Hematopoietic multipotent progenitor cell treated with erythropoietin and hydrocortisone succinate and interleukin-3 and kit ligand, for 8 days (in vitro differentiated cells): ENCODE measurements at regions not wholly inside any gene's neighbourhood (a gene's known extent, or its start where the extent isn't known, plus 50 kb on each side); places are given as distances from the start of the nearest gene placed in this dataset.
"Not testable (repeated sequence)": the region's sequence is repeated elsewhere in the genome, so short reads cannot be mapped to it uniquely, and the experiment has no call there.

ENCODE experiments used
- DNase-seq: peaks from one replicate; pipeline ENCODE4 v3.0.0-alpha.2; 2015

DNA sequence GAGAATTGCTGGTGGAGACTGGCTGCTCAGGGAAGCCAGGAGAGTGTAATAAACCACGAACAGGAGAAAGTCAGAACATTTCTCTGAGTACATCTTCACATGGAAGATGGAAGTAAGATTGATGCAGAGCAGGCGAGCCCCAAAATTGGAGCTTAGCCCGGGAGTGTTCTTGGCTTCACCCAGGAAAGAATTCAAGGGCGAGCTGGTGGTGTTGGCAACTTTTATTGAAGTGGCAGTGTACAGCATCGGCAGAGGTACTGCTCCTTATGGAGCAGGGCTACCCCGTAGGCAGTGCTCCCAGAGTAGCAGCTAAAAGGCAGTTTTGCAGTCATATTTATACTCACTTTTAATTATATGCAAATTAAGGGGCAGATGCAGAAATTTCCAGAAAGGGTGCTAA is 281.4 kb upstream of the MEX3C start:
- DNase-seq, result no peak

DNA sequence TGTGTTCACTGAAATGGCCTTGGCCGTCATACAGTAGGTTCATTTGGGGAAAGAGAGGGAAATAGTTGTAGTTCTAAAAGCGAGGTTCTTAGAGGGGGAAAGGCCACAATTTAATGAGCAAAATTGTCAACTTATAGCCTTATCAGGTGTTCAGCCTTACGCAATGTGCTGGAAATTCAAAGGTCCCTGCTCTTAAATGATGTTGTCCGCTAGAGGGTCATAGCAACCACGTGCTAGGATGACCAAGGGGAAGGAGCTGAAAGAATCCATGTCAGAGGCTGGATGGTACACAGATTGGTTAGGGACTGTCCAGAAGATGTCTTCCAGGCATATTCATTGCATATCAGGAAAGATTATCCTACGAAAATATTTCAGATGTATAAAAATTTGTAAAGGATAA is 282.3 kb upstream of the MEX3C start:
- no peak for DNase-seq

DNA sequence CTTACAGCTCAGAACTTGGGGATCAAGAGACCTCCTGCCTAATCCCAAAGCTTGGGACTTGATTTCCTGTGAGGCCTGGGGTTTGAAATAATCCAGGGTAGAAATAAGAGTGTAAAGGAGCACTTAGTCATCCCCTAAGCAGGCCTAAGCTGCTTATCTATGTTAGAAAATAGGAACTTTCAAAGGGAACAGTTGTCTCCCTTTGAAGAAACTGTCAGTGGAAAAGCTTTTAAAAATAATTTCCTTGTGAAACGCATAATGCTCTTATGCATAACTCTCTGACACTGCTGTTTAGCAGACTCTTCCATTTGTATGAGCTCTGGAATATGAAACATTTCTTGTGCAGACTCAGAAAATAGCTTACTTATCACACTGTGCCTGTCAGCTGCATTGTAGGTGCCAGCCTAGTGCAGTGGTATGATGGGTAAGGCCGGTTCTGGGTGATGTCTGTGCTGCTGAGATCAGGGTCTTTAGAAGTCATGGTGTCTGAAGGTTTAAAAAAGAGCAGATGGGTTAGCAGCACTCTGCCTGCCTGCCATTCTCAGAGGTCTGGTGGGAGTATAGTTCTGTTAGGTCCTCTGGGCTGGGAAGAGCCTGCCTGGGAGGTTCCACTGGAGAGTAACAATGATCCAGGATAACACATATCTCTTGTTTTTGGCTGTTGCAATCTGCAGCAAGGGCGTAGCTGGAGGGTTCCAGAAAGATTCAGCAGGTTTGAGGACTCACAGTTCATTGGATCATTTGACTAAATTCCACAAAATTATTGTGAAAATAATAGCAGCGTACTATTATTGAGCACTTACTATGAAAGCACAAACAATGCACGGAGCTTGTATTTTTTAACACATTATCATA is 283.2 kb upstream of the MEX3C start:
- no peak for DNase-seq

DNA sequence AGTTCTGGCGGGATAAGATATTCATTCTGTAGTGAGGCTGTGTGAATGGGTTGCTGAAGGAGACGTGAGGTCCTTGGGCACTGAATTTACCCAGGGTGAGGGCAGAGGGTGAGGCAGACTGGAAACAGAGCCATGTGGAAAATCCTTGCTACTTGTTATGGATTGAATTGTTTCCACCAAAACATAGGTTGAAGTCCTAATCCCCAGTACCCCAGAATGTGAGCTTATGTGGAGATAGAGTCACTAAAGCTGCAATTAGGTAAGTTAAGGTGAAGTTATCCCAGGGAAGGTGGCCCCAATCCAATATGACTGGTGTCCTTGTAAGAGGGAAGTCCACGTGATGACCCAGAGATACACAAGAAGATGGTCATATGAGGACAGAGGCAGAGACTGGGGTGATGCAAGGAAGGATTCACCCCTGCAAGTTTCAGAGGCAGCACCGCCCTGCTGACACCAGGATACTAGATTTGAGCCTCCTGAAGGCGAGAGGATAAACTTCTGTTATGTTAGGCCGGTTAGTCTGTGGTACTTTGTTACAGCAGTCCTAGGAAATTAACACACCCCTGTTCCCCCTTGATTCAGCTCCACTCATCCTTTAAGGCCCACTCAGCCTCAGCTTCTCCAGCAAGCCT is 289.4 kb upstream of the MEX3C start:
- DNase-seq, result no peak

DNA sequence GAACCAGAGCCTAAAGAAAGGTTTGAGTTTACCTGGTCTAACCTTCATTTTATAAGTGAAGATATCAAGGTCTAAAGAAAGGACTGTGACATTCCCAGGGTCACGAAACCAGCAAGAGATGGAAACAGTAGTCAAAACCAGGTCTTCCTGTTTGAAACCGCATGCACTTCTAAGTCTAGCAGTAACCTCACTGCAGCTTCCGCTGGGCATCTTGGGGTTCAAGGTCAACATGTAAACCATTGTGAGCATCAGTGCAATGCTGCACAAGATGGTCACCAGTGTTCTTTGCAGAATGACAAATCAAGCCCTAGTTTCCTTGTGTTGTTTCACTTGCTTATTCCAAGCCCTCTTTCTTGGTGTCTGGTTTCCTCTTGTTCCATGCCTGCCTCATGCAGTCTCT is 292.9 kb upstream of the MEX3C start:
- no peak for DNase-seq

DNA sequence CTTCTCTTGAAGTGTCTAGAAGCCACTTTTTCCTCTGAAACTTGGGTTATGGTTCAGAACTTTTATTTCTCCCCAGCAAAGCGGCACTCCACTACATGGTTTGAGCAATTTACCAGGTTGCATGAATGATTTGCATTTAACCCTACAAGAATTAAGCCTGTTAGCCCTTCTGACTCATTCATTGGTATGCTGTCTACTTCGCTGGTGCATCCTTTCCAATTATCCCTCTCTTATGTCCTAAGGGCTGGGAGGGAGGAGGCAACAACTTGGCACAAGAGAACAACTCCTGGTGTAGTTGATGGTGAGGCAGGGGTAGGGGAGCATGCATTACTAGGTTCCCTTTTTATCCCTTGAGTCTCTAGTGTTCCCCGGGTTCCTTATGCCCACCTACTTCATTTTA is 293.4 kb upstream of the MEX3C start:
- DNase-seq, result no peak

DNA sequence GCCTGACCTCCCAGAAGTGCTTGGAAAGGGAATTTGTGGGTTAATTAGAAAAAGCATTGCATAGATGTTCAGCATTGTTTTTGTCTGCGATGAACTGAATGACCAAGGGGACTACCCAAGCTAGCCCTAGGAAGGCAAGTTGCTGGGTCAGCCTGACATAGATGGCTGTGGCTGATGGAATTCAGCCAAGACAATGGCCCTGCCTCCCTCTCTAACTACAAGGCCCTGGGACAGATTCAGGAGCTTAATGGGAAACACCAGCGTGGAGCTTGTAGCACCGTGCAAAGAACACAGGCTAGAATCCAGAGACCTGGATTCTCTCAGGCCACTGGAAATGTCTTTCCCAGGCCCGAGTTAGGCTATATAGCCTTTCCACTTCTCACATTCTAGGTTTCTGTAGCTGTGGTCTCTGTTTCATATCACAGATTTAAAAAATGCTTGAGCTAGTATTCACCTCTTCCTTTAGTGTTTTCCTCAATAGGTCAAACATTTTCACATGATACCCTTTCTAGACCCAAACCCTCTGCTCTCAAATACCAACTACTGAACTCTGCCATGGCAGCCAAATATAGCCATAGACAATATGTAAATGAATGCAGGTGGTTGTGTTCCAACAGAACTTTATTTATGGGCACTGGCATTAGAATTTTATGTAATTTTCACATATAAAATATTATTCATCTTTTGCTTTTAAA is 294.3 kb upstream of the MEX3C start:
- DNase-seq, result no peak

DNA sequence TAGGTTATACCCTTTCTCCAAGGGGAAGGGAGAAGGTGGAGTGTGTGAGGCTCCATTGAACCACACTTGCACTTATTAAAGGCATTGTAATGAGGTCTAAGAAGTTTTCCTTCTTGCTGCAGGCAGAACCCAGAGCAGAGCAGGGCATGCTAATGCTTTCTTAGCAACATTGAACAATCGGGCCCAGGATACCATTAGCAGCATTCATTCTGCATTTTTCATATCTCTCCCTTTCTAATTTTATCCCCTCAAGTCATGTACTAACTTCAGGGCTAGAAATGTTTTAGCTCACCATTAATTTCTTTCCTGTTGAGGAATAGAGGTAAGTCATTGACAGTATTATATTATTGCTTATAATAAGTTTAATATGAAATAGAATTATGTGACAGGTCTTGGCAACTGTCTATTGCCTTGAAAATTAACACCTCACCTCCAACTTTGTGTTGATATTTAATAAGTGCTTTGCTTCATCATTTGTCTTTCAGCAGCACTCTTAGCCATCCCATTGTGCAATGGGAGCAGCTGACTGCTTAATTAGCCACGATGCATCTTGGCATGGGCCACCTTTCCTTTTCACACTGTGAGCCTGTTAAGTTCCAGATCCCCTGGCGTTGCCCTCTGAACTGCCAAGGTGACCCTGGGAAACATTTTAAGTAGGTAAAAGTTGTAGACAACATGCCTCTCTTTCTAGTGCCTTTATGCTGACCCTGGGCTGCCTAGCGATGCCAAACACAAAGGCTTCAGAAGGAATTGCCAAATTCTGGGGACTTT is 300.8 kb upstream of the MEX3C start:
- no peak for DNase-seq

DNA sequence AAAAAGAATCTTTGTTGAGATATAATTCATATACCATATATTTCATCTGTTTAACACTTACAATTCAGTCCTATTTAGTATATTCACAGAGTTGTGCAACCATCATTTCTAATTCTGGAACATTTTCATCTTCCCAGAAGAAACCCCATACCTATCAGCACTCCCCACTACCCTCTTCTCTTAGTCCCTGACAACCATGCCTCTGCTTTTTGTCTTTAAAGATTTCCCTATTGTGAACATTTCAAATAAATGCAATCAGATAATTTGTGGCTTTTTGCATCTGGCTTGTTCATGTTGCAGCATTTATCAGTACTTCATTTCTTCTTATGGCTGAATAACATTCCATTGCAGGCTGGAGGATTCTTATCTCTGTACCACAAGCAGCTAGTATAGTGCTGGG is 305.9 kb upstream of the MEX3C start:
- DNase-seq, result no peak

DNA sequence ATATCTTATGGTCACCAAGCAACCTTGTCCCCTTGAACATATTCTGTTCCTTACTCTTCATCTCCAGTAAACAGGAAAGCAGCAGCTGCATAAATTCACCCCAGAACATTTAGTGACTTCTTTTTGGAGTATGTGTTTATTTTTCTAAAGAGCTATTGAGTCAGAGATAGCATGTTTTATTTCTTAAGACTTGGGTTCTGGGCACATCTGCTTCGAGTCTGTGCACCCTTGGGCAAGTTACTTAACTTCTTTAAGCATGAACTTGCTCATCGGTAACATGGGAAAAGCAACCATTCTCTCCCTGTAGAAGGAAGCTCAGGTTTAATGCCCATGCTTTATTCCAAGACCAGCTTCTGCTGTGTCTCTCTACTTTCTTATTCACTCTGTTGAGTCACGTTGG is 309.3 kb upstream of the MEX3C start:
- DNase-seq, result no peak

DNA sequence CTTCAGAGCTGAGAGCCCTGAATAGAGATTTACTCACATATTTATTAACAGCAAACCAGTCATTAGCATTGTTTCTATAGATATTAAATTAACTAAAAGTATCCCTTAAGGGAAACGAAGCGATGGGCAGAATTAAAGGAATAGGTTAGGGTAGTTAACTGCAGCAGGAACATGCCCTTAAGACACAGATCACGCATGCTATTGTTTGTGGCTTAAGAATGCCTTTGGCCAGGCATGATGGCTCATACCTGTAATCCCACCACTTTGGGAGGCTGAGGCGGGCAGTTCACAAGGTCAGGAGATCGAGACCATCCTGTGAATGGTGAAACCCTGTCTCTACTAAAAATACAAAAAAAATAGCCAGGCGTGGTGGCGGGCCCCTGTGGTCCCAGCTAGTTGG is 310.9 kb upstream of the MEX3C start:
- DNase-seq, result not testable (repeated sequence)

DNA sequence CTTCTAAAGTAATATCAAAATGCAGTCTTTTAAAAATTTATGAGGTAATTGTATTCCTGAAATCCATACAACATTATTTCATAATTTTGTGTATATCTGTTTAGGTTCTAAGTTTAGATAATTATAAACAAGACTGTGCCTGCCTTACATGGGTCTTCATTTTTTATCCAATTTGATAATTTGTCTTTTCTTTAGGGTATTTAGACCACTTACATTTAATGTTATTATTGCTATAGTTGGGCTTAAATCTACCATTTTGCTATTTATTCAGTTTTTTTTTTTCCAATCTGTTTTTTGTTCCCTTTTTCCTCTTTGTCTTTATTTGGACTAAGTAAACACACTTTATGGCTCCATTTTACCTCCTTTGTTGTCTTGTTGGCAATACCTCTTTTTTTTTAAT is 312.5 kb upstream of the MEX3C start:
- DNase-seq, result no peak

DNA sequence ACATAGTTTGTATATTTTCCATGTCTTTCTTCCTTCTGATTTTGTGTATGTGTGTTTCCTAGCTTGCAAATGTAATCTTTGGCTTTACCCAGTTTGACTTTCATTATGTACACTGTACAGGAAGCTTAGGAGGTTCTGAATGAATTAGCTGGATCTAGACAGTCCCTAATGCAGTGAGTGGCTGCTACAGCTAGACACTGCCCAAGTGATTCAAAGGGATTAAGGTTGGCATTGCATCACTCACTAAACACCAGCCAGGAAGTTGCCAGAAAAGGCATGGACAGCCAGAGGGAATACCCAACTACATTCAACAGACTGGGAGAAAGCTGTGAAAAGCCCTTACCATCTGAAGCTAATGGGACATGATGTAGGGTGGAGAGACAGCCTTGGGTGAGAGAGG is 316.0 kb upstream of the MEX3C start:
- DNase-seq, result no peak

DNA sequence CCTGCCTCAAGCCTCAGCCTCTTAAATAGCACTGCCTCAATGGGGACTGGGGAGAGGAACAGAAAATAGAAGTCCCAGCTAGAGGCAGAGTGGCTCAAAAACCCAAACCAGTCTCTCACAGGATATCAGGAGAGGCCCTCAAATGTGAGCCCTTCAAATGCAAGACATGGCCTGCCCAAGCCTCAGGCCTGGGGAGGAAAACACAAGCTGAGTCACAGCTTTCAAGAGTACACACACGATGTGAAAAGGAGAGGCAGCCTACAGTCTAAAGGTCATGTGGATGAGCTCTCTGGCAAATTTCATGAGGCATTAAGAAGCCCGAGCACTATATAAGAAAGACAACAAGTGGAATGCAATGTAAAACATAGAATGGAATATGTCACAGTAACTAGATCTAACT is 316.6 kb upstream of the MEX3C start:
- no peak for DNase-seq

DNA sequence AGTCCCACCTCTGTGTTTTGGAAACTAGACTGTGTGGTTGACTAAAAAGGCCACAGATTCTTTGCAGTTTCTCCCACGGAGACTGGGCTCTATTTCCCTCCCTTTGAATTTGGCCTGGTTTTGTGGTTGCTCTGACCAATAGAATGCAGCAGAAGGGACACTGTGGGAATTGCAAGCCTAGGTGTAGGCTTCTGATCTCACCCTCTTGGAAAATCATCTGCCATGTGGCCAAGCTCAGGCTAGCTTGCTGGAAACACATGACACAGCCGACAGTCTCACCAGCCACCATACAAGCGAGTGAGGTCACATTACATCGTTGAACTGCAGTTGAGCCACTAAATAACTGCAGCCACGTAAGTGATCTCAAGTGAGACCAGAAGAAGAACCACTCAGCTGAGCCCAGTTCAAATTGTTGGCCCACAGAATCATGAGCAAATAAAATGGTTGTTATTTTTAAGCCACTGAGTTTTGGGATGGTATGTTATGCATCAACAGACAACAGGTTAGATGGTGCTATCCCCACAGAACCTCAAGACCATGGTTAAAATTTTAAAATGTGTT is 319.1 kb upstream of the MEX3C start:
- DNase-seq, result no peak

DNA sequence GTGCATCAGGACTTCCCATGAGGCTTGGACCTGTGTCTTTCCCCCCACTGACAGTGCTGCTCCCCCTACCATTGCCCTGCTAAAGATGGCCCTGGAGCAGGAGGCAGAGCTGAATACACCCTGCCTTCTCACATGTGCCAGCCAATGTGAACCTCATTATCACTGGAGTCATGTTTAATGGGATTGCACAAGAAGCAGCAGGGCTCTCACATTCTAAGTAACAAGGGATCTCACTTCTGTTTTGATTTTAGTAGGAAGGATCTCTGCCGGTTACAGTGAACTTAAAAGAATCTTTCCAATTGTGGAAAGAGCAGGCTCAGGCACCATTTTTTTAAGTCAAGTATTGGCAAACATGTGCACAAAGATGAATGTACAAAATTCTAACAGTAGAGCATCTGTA is 322.1 kb upstream of the MEX3C start:
- no peak for DNase-seq

DNA sequence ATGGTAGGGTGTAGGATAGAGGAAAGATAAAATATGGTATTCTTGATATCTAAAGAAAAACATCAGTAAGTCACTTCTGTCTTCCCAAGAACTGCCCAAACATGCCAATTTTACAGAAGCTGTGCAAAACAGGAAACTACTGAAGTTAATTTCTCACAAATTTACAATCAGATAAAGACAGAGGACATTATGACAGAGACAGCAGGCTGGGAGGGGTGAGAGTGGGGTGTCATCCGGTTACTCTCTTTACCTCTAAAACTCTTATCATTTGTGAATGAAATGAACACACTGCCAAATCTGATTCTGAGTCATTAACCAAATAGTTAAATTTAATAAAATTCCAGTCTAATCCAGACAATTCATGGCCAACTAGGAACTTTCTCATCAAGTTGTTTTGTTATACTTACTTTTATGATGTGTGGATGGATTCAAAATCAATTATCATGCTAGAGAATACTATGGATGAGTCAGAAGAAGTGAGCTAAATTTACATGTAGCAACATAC is 323.2 kb upstream of the MEX3C start:
- no peak for DNase-seq

DNA sequence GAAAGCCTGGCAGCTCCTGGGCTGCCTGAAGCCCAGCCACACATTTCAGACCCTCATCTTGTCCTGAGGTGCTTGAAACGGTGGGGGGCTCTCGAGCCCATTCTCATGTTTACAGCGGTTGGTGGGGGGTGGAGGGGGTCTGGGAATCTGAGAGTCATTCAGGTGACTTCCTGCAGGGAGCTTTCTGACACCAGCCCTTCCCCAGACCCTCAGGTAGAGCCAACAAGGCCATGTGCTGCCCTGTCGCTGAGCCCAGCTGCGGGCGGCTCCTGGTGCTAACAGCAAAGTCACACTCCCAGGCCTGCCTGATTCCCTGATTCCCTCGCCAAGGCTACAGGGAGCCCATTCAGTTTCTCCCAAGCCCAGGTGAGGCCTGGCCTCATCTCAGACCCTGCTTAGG is 324.9 kb upstream of the MEX3C start:
- no peak for DNase-seq

DNA sequence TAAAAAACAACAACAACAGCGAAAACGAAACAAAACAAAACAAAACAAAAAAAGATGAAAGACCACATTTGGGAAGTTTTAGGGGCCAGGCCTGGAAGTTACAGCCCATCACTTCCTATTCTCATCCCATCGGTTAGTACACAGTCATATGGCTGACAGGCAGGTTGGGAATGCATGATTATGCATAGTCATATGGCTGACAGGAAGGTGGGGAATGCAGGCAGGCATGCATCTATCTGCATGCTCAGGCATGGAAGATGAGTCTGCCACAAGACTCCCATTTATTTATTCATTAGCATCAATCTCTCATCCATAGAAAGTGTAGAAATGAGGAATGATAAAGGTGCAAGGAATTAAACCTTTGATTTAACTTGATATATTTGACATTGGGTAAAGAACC is 325.3 kb upstream of the MEX3C start:
- DNase-seq, result no peak

DNA sequence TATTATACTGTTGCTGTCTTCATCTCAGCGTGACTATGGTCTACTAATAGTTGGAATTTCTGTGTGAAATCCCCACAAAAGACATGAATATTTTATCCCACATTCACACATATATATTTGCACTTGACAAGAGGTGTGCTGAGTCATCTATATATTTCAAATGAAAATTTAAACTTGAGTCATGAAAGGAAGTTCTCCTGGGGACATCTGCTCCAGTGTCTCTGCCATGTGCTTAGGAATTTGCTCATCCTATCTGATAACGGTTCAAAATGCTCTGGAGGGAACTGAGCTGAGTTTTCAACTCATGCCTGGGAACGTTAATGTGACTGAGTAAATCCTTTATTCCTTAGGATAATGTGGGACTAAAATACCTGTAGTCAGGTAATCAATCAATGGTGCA is 326.2 kb upstream of the MEX3C start:
- no peak for DNase-seq

DNA sequence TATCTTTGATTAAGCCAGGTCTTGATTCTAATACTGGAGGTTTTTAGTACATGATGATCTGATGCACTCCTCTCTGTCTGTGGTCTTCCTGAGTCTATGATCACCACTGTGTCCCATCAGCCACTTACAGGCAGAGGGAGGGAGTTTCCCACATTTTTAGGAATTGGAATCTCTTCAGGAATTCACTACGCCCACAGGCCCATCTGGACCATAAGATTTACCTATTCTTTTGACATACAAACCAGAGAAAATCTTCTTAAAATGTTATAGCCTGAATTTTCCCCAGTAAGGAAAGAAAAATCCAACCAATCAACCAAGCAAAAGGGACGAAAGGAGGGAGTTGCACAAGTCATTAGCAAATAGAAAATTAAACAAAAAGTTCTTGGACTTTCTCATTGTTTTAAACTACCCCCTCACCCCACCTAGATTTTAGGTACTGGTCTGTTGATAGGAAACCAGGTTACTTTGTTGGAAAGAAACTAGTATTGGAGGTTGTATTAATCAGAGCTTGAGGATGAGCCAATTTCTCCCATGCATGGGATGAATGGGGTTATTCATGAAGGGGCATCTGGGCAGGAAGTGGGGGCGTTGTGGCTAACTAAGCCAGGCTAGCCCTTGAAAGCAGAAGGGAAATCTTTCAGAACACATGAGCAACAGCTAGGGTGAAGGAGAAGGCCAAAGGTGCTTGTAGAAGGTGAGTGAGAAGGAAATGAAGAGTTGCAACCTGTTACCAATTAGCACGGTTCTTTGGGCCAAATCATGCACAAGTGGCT is 328.2 kb upstream of the MEX3C start:
- no peak for DNase-seq

DNA sequence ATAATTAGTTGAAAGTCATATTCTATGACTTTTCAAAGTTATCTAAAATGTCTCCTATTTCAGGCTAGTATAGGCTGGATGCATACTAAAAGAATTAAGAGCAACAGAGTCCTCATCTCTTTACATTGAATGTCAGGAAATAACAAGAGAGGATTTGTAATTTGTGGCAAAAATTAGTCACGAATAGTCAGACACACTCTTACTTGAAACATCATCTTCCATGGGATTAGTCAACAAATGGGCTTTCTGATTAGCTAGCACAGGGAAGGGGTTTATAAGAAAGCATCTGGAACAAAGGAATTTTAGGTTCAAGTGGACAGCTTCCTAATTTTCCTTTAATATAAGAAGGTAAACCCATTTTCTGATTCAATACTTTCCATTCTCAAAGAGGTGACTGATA is 330.3 kb upstream of the MEX3C start:
- DNase-seq, result no peak
